ENCODE measurements at regions not wholly inside any gene's neighbourhood (a gene's known extent, or its start where the extent isn't known, plus 50 kb on each side); places are given as distances from the start of the nearest gene placed in this dataset.

DNA sequence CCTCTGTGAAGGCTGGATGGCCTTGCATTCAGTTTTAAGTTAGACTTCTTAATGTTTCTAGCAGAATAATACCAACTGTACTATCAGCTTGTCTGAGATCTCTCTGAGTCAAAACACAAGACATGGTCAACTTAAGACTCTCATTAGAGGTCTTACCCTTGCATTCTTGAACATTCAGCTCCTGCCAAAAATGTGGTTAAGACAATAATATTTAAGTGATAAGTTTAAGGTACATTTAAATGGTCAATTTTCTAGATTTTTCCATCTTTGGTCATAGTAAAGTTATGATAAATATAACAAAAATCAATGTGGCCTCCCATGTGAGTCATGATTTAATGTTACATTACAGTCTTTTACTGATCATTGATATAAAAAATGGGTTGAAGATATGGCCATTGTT lies 75.0 kb downstream of the NR2F1 start:
- DNase-seq (no peak), ATAC-seq (no peak)
- H3K4me1 ChIP-seq (ENCODE audit: control insufficient read depth, insufficient read depth, low read length) = no peaks in the 10 kb centered on the region
- H3K27me3 ChIP-seq (ENCODE audit: control insufficient read depth, insufficient read depth) = no peaks in the 10 kb centered on the region
- intact Hi-C loops (cut with DNase I) = no loop called here
- H3K27ac ChIP-seq (ENCODE audit: low read length) = no peak overlapping the region
- H3K9me3 ChIP-seq (ENCODE audit: control insufficient read depth, low read length) = no peaks in the 10 kb centered on the region
- no peak overlapping the region for H3K4me3 ChIP-seq (ENCODE audit: low read length)

DNA sequence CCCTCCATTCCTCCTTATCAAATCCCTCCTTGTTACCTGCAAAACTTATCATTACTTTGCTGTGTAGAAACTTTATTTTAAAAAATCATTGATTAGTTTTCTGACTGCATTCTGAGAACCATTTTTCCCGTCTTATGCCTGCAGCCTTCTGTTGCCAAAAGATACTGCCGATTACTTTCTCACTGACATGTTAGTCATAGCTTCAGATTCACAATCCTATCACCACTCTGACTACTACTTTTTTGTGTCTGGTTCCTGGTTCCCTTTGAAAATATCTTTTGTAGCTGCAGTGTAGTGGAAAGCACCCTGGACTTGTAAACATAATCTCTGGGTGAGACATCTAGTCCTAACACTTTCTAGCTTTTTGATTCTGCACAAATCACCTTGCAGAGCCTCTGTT lies 71.7 kb downstream of the NR2F1 start:
- Histone ChIP-seq H3K4me1 (ENCODE audit: control insufficient read depth, insufficient read depth, low read length) (no peaks in the 10 kb centered on the region), H3K9me3 (ENCODE audit: control insufficient read depth, low read length) (no peaks in the 10 kb centered on the region), H3K27me3 (ENCODE audit: control insufficient read depth, insufficient read depth) (no peaks in the 10 kb centered on the region), H3K27ac (ENCODE audit: low read length) (no peak overlapping the region), H3K4me3 (ENCODE audit: low read length) (no peak overlapping the region)
- WGBS = 41% methylated on average over 2 of the region's 2 CpGs
- no peak for ATAC-seq
- intact Hi-C loops (cut with DNase I) = no loop called here
- DNase-seq = no peak

DNA sequence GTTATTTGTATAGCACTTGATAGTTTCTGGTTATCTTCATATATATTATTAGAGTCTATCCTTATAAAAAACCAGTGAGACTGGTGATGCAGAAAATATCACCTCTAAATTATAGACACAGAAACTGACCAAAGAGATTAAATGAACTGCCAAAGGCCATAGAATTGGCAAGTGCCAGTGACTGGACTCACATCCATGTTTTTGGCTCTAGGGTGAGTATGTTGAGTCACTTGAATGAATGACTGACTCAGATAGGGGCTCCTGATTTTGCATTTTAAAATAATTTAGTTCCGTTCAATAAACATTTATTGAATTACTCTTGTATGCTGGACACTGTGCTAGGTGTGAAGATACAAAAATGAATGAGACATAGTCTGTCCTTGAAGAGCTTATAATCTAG lies 70.7 kb downstream of the NR2F1 start:
- no peaks in the 10 kb centered on the region for H3K9me3 ChIP-seq (ENCODE audit: control insufficient read depth, low read length)
- no peaks in the 10 kb centered on the region for H3K27me3 ChIP-seq (ENCODE audit: control insufficient read depth, insufficient read depth)
- H3K4me3 ChIP-seq (ENCODE audit: low read length) = no peak overlapping the region
- DNase-seq (no peak), ATAC-seq (no peak)
- intact Hi-C loops (cut with DNase I) = no loop called here
- no peak overlapping the region for H3K27ac ChIP-seq (ENCODE audit: low read length)
- 96% methylated on average over 1 of the region's 1 CpG for WGBS
- H3K4me1 ChIP-seq (ENCODE audit: control insufficient read depth, insufficient read depth, low read length) = no peaks in the 10 kb centered on the region

DNA sequence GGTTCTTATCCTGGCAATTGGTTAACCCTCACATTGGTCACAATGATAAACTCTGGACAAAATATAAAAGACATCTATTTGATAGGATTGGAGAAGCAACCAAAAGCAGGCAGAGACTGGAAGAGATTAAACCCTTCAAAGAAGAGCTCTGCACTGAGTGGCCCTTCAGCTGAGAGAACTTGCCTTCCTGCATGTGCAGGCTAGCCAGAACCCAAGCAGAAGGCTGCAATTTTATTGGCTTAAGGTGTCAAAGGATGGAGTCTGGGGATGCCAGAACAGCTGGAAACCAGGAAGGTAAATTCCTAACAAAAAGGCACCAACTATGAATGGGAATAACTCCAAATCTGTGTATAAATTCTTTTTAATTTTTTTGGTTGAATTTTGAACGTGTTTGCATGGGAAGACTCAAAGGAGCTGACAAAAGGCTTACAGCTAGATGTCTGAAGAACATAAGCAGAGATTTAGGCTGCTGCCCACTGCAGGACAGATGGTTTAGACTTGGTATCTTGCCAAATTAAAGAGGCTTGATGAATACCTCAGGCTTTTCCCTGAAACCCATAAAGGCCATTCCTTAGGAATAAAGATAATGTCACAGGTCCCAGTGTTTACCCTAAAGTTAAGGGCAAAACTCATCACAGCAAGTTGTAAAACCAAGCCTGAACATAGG lies 66.3 kb downstream of the NR2F1 start:
- no peak overlapping the region for H3K4me3 ChIP-seq (ENCODE audit: low read length)
- 70% methylated on average over 1 of the region's 1 CpG for WGBS
- intact Hi-C loops (cut with DNase I) = no loop called here
- H3K9me3 ChIP-seq (ENCODE audit: control insufficient read depth, low read length) = no peaks in the 10 kb centered on the region
- H3K27ac ChIP-seq (ENCODE audit: low read length) = no peak overlapping the region
- DNase-seq = no peak
- no peaks in the 10 kb centered on the region for H3K27me3 ChIP-seq (ENCODE audit: control insufficient read depth, insufficient read depth)
- ATAC-seq = no peak
- H3K4me1 ChIP-seq (ENCODE audit: control insufficient read depth, insufficient read depth, low read length) = no peaks in the 10 kb centered on the region

DNA sequence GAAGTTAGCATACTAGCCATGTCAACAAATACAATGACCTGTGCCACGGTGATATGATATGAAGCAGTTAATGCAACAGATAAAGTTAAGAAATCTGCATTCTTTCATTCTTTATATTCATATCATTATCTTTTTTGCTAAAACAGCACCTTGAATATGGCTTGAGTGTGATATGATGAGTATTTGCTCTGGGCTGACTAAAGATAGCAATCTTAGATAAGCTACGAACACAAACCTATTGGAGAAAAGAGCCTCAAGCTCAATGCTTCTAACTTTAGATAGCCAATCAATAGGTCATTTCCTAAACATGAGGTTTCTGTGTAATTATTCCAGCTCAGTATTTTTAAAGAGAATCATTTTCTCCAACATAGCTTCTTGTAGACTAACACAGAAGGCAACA lies 61.7 kb downstream of the NR2F1 start:
- intact Hi-C loops (cut with DNase I) = no loop called here
- no peaks in the 10 kb centered on the region for H3K27me3 ChIP-seq (ENCODE audit: control insufficient read depth, insufficient read depth)
- DNase-seq (no peak), ATAC-seq (no peak)
- H3K9me3 ChIP-seq (ENCODE audit: control insufficient read depth, low read length) = no peaks in the 10 kb centered on the region
- H3K4me3 ChIP-seq (ENCODE audit: low read length) = no peak overlapping the region
- H3K4me1 ChIP-seq (ENCODE audit: control insufficient read depth, insufficient read depth, low read length) = no peaks in the 10 kb centered on the region
- WGBS = 77% methylated on average over 2 of the region's 2 CpGs
- no peak overlapping the region for H3K27ac ChIP-seq (ENCODE audit: low read length)

Measured in right cardiac atrium (tissue), 5 donors.